Mononuclear cell (primary cell): ENCODE measurements at regions not wholly inside any gene's neighbourhood (a gene's known extent, or its start where the extent isn't known, plus 50 kb on each side); places are given as distances from the start of the nearest gene placed in this dataset.

Experiments
- H3K27me3 ChIP-seq: 2 replicates; pipeline ENCODE4 v1.6.0; 2011; ENCODE audit warnings: low read length, control low read depth; ENCODE audit not compliant: insufficient read depth
- H3K4me1 ChIP-seq: 2 replicates; pipeline ENCODE4 v1.5.1; 2011; ENCODE audit warnings: mild to moderate bottlenecking, low read length, control low read depth; ENCODE audit not compliant: insufficient read depth
- H3K4me3 ChIP-seq: 2 replicates; pipeline ENCODE4 v1.5.1; 2011; ENCODE audit warnings: mild to moderate bottlenecking, low read length, moderate library complexity
- H3K9me3 ChIP-seq: 2 replicates; pipeline ENCODE4 v1.5.1; 2011; ENCODE audit warnings: low read depth, mild to moderate bottlenecking, control low read depth, low read length

GRCh38 chr12:30874455-30875321, 51.9 kb upstream of the TSPAN11 start:
- Histone ChIP-seq H3K4me3 (no peak overlapping the region), H3K27me3 (no peaks in the 10 kb centered on the region), H3K4me1 (no peaks in the 10 kb centered on the region), H3K9me3 (no peaks in the 10 kb centered on the region)

- Histone ChIP-seq H3K27me3 (no peaks in the 10 kb centered on the region), H3K9me3 (peaks cover 8% of the 10 kb centered on the region)
Observed at GRCh38 chr12:30870491-30871265, 55.9 kb upstream of the TSPAN11 start.

DNA sequence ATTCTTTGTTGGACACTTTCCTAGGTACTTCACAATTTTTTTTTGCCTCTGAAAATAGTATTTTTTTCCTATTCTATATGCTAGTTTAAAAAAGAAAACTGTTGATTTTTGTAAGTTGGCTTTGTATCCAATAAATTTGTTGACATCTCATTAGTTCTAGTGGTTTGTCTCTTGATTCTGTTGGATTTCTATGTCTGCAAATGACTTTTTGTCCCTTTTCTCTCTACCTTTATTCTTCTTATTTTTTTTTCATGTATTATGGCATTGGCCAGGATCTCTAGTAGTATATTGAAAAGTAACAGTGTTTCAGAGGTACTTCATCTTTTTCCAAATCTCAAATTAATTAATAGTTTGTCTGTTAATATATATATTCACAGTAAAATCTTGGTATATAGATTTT, 59.1 kb upstream of the TSPAN11 start:
- no peak overlapping the region for H3K4me3 ChIP-seq
- peaks cover 8% of the 10 kb centered on the region for H3K9me3 ChIP-seq
- H3K27me3 ChIP-seq: no peaks in the 10 kb centered on the region
- no peaks in the 10 kb centered on the region for H3K4me1 ChIP-seq

More at GRCh38 chr12:30870491-30871265, 55.9 kb upstream of the TSPAN11 start:
- no peak overlapping the region for H3K4me3 ChIP-seq
- no peaks in the 10 kb centered on the region for H3K4me1 ChIP-seq

DNA sequence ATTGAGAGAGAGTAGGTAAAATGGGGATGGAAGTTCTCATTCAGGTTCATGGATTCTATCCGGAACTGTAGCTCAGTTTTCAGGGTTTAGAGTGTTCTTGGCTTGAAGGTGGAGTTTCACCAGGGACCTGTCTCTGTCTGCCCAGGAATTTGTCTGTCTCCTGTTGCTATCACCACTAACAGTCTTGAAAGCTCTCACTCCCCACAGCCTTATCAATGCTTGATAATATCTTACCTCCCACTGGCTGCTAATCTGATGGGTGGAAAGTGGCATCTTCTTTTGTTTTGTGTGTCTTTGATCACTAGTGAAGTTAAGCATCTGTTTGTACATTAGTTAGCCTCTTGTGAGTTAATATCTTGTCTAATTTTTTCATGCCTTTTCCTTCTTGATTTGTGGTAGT, 60.3 kb upstream of the TSPAN11 start:
- no peak overlapping the region for H3K4me3 ChIP-seq
- H3K27me3 ChIP-seq: no peaks in the 10 kb centered on the region
- peaks cover 8% of the 10 kb centered on the region for H3K9me3 ChIP-seq
- no peaks in the 10 kb centered on the region for H3K4me1 ChIP-seq

DNA sequence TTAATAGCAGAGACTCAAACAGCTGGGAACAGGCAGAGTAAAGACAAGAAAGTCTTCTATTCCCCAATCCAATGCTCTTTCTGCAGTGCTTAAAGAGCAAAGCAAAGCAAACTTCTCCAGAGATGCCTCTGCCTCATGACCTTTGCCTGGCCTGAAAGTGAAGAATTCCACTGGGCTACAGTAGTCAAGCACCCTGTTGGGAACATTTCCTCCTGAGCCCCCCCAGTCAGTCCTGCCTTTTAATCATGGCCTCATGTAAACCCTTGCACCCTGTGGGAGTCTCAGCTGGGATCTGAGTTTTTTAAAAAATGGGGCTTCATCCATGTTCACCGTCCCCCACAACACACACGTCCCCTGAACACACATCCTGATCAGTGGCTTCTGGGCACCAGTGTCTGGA, 62.7 kb upstream of the TSPAN11 start:
- Histone ChIP-seq H3K4me3 (no peak overlapping the region), H3K9me3 (peaks cover 8% of the 10 kb centered on the region), H3K27me3 (no peaks in the 10 kb centered on the region), H3K4me1 (no peaks in the 10 kb centered on the region)

DNA sequence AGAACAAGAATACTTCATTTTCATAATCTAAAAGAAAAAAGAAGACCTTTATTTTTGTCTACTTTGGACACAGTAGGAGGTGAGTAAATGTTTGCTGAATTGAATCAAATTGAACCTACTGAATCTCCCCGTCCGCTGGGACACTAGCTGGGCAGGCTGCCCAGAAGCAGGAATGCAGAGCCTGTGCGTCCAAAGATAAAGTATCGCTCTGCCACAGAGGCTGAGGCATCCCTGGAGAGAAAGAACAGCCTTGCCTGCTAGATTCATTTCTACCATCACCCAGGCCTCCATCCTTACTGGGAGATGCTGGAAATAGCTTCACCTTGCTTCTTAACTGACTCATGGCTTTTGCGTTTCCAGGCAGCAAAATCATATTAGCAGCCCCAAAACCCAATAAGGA, 64.1 kb upstream of the TSPAN11 start:
- Histone ChIP-seq H3K4me1 (no peaks in the 10 kb centered on the region), H3K27me3 (no peaks in the 10 kb centered on the region), H3K9me3 (peaks cover 6% of the 10 kb centered on the region), H3K4me3 (no peak overlapping the region)

GRCh38 chr12:30859226-30859625, 67.3 kb upstream of the TSPAN11 start:
- no peak overlapping the region for H3K4me3 ChIP-seq
- H3K27me3 ChIP-seq: no peaks in the 10 kb centered on the region
- no peaks in the 10 kb centered on the region for H3K9me3 ChIP-seq
- no peaks in the 10 kb centered on the region for H3K4me1 ChIP-seq

DNA sequence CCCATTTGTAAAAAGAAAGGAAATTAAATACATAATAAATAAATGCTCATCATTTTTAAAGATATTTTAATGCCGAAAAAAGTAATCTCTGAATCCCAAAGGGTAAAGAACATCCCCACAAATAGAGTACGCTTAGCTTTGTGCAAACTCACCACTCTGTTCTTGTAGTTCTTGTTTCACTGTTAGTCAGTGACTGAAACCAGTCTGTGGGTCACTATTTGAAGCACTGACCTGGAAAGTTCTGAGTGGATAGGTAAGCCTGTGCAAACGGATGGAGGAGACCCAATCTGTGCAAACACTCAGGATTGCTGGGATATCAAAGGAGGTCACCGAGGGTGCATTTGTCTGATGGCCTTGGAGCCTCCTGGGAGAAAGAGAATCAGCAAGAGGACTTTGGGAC, 68.1 kb upstream of the TSPAN11 start:
- no peaks in the 10 kb centered on the region for H3K9me3 ChIP-seq
- H3K27me3 ChIP-seq: no peaks in the 10 kb centered on the region
- no peak overlapping the region for H3K4me3 ChIP-seq
- H3K4me1 ChIP-seq: no peaks in the 10 kb centered on the region

DNA sequence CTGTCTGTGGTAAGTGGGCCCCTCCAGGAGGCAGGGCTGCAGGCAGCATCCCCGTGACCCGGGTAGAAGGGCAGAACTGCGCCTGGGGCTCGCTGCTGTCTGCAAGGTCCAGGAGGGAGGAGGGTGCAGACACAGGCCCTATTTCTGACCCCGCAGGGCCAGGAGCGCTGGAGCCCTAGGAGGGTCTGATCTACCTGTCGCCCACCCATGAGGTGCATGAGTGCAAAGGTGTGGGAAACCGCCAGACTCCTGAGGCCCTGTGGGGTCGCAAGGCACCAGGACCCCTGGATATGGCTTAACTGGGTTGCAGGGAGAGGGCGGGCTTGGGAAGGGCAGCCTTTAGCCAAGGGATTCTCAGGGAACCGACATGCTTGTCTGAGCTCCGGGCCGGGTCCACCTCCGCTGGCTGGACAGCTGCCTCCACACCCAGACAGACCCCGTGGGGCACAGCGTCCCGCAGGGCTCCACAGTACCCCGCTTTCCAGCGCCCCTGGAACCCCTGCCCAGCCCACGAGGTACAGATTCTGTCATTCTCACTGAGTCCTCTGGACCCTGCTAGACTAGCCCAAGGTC, 72.9 kb upstream of the TSPAN11 start:
- Histone ChIP-seq H3K9me3 (no peaks in the 10 kb centered on the region), H3K27me3 (no peaks in the 10 kb centered on the region), H3K4me1 (no peaks in the 10 kb centered on the region), H3K4me3 (no peak overlapping the region)

DNA sequence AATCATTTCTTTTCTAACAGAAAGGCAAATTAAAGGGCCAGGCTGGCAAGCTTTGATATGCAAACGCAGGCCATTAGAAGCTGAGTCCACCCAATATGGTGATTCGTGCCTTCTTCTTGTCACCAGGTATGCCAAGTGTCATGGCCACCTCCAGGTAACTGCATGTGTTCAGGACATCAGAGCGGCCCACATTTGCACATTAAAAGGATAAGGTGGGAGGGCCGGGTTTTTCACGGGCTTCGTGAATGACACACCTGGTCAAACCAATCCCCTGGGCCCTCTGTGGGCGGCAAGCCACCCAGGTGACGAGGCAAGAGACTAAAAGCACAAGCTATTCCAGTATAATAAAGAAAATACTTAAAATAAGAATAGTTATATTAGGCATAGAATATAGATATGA, 75.9 kb upstream of the TSPAN11 start:
- no peak overlapping the region for H3K4me3 ChIP-seq
- no peaks in the 10 kb centered on the region for H3K9me3 ChIP-seq
- H3K27me3 ChIP-seq: no peaks in the 10 kb centered on the region
- no peaks in the 10 kb centered on the region for H3K4me1 ChIP-seq

- Histone ChIP-seq H3K9me3 (no peaks in the 10 kb centered on the region), H3K4me3 (no peak overlapping the region), H3K4me1 (no peaks in the 10 kb centered on the region), H3K27me3 (no peaks in the 10 kb centered on the region)
Observed at GRCh38 chr12:30847259-30847658, 79.3 kb upstream of the TSPAN11 start.

GRCh38 chr12:30846776-30847175, 79.8 kb upstream of the TSPAN11 start:
- no peaks in the 10 kb centered on the region for H3K9me3 ChIP-seq
- H3K4me3 ChIP-seq: no peak overlapping the region
- H3K4me1 ChIP-seq: no peaks in the 10 kb centered on the region
- H3K27me3 ChIP-seq: no peaks in the 10 kb centered on the region

GRCh38 chr12:30845676-30846075, 80.9 kb upstream of the TSPAN11 start:
- Histone ChIP-seq H3K27me3 (no peaks in the 10 kb centered on the region), H3K9me3 (no peaks in the 10 kb centered on the region), H3K4me1 (no peaks in the 10 kb centered on the region), H3K4me3 (no peak overlapping the region)

DNA sequence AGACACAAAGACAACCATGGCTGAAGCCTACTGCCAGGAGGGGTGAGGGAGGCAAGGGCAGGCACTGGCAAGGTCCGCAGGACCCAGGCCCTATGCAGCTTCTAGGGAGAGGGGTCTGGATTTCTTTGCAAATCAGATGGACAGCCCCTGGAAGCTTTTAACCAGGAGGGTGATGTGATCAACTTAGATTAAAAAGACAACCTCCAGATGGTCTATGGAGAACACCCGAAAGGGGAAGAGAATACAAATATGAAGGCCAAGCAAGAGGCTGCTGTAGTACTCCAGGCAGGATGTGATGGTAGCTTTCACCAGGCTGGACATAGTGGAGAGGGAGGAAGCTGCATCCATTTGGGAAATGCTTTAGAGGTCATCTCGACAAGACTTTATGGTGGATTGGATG, 83.3 kb upstream of the TSPAN11 start:
- Histone ChIP-seq H3K4me1 (no peaks in the 10 kb centered on the region), H3K27me3 (no peaks in the 10 kb centered on the region), H3K4me3 (no peak overlapping the region), H3K9me3 (no peaks in the 10 kb centered on the region)

DNA sequence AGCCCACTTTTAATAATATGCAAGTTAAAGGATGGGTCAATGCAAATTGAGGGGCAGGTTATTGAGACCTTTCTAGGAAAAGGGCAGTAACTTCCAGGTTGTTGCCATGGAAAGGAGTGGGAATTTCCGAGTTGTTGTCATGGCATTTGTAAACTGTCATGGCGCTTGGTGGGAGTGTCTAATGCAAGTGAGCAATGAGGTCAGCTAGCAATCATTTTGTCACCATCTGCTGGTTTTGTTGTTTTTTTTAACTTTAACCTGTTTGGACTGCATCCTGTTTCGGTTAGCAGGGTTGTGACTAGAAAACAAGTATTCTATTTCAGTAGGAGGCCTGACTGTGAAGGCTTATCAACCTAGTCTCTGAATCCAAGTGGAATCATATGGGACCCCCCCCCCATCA, 85.8 kb upstream of the TSPAN11 start:
- no peaks in the 10 kb centered on the region for H3K27me3 ChIP-seq
- no peaks in the 10 kb centered on the region for H3K4me1 ChIP-seq
- H3K4me3 ChIP-seq: no peak overlapping the region
- H3K9me3 ChIP-seq: no peaks in the 10 kb centered on the region
